Epithelial cell of proximal tubule (primary cell): ENCODE measurements at regions not wholly inside any gene's neighbourhood (a gene's known extent, or its start where the extent isn't known, plus 50 kb on each side); places are given as distances from the start of the nearest gene placed in this dataset.

Experiments
- DNase-seq: peaks from one replicate; pipeline ENCODE4 v3.0.0-alpha.2; 2011; ENCODE audit warnings: low read depth
- H3K4me3 ChIP-seq: 2 replicates; pipeline ENCODE4 v1.5.1; 2011; ENCODE audit warnings: low read depth, mild to moderate bottlenecking, low read length
- CTCF ChIP-seq: conservative IDR thresholded peaks from 2 replicates; pipeline ENCODE4 v1.5.1; 2012; ENCODE audit warnings: low read depth, mild to moderate bottlenecking, low read length

GRCh38 chr1:94734963-94735901 lies 84.9 kb upstream of the SLC44A3 start:
- H3K4me3 ChIP-seq = no peak overlapping the region
- TF ChIP-seq CTCF = no peak
- DNase-seq = no peak

- TF ChIP-seq CTCF = no peak
- no peak for DNase-seq
- H3K4me3 ChIP-seq = no peak overlapping the region
Observed at GRCh38 chr1:94731891-94732290, 88.3 kb upstream of the SLC44A3 start.

- no peak overlapping the region for H3K4me3 ChIP-seq
- no peak for TF ChIP-seq CTCF
- no peak for DNase-seq
Observed at GRCh38 chr1:94730450-94730849, 89.7 kb upstream of the SLC44A3 start.

- no peak overlapping the region for H3K4me3 ChIP-seq
- DNase-seq = no peak
- TF ChIP-seq CTCF = no peak
Observed at GRCh38 chr1:94729267-94729666, 90.9 kb upstream of the SLC44A3 start.

GRCh38 chr1:94727846-94728715 lies 92.1 kb upstream of the SLC44A3 start:
- peak; percentile 62 for DNase-seq
- no peak for TF ChIP-seq CTCF
- H3K4me3 ChIP-seq = no peak overlapping the region

GRCh38 chr1:94726981-94727685 lies 93.0 kb upstream of the SLC44A3 start:
- TF ChIP-seq CTCF = no peak
- no peak for DNase-seq
- no peak overlapping the region for H3K4me3 ChIP-seq
